ENCODE measurements at regions not wholly inside any gene's neighbourhood (a gene's known extent, or its start where the extent isn't known, plus 50 kb on each side); places are given as distances from the start of the nearest gene placed in this dataset.

DNA sequence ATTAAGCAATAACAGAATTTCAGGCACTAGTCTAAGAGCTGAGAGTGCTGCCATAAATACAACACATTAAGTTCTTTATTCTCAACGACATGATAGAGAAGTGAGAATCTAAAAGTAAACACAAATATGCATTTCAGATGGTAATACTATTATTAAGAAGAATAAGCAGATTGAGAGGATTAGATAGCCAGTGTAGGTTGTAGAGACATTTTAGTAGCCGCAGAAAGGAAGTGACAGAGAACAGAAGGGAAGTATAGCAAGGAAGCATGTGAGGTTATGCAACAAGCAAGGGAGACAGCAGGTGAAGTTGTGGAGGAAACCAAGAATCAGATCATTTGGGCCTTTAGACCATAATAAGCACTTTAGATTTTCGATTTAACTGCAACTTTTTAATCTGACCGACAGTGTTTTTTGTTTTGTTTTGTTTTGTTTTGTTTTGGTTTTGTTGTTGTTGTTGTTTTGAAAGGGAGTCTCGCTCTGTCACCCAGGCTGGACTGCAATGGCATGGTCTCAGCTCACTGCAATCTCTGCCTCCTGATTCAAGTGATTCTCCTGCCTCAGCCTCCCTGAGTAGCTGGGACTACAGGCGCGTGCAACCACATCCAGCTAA, 737.0 kb upstream of the ADGRB3 start:
- no peaks in the 10 kb centered on the region for H3K36me3 ChIP-seq (ENCODE audit: control insufficient read depth, insufficient read depth, low read length)
- DNase-seq (ENCODE audit: low read depth) = no peak
- no peaks in the 10 kb centered on the region for H3K27me3 ChIP-seq (ENCODE audit: control insufficient read depth, insufficient read depth, low read length)
- TF ChIP-seq, protein P1, sequence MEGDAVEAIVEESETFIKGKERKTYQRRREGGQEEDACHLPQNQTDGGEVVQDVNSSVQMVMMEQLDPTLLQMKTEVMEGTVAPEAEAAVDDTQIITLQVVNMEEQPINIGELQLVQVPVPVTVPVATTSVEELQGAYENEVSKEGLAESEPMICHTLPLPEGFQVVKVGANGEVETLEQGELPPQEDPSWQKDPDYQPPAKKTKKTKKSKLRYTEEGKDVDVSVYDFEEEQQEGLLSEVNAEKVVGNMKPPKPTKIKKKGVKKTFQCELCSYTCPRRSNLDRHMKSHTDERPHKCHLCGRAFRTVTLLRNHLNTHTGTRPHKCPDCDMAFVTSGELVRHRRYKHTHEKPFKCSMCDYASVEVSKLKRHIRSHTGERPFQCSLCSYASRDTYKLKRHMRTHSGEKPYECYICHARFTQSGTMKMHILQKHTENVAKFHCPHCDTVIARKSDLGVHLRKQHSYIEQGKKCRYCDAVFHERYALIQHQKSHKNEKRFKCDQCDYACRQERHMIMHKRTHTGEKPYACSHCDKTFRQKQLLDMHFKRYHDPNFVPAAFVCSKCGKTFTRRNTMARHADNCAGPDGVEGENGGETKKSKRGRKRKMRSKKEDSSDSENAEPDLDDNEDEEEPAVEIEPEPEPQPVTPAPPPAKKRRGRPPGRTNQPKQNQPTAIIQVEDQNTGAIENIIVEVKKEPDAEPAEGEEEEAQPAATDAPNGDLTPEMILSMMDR (IDR thresholded peaks at IDR 0.05; ENCODE audit: insufficient read depth, low read length, severe bottlenecking) = no peak
- FAIRE-seq = no peak
- H3K4me3 ChIP-seq (ENCODE audit: low read depth, low read length) = no peak overlapping the region

DNA sequence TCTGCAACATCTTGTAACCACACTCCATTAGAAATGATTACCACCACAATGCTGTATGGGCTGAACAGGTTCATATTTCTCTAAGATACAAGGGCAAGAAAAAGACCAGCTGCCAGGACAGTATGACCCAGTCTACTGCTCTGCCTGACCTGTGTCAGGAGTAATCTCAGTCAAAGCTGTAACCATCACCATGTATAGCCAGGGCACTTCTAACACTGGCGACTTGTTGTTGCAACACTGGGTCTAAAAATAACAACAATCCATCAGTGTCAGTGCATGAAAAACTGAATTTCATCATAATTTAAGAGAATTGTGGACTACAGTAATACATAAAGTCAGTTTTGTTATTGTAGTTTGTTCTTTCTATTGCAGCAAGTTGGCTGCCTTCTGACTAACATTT, 738.6 kb upstream of the ADGRB3 start:
- Histone ChIP-seq H3K36me3 (ENCODE audit: control insufficient read depth, insufficient read depth, low read length) (no peaks in the 10 kb centered on the region), H3K27me3 (ENCODE audit: control insufficient read depth, insufficient read depth, low read length) (no peaks in the 10 kb centered on the region), H3K4me3 (ENCODE audit: low read depth, low read length) (no peak overlapping the region)
- FAIRE-seq (no peak), DNase-seq (ENCODE audit: low read depth) (no peak)
- TF ChIP-seq, protein P1 (IDR thresholded peaks at IDR 0.05; ENCODE audit: insufficient read depth, low read length, severe bottlenecking) = no peak

DNA sequence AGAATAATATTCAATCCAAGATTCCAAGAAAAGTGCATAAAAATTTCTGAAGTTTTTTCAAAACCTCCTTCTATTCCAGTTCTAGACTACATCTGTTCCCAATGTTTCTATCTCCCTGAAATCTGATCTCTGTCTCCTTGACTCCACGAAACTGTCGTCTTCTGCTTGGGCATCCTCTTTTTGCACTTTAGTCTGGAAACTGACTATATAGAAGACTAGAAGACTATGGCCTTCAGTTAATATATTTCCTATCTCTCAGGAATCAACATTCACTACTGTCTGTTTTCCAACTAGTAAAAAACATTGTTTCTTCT, 745.4 kb upstream of the ADGRB3 start:
- FAIRE-seq = no peak
- no peaks in the 10 kb centered on the region for H3K36me3 ChIP-seq (ENCODE audit: control insufficient read depth, insufficient read depth, low read length)
- no peak for DNase-seq (ENCODE audit: low read depth)
- H3K27me3 ChIP-seq (ENCODE audit: control insufficient read depth, insufficient read depth, low read length) = no peaks in the 10 kb centered on the region
- TF ChIP-seq, protein P1 (IDR thresholded peaks at IDR 0.05; ENCODE audit: insufficient read depth, low read length, severe bottlenecking) = no peak
- H3K4me3 ChIP-seq (ENCODE audit: low read depth, low read length) = no peak overlapping the region

DNA sequence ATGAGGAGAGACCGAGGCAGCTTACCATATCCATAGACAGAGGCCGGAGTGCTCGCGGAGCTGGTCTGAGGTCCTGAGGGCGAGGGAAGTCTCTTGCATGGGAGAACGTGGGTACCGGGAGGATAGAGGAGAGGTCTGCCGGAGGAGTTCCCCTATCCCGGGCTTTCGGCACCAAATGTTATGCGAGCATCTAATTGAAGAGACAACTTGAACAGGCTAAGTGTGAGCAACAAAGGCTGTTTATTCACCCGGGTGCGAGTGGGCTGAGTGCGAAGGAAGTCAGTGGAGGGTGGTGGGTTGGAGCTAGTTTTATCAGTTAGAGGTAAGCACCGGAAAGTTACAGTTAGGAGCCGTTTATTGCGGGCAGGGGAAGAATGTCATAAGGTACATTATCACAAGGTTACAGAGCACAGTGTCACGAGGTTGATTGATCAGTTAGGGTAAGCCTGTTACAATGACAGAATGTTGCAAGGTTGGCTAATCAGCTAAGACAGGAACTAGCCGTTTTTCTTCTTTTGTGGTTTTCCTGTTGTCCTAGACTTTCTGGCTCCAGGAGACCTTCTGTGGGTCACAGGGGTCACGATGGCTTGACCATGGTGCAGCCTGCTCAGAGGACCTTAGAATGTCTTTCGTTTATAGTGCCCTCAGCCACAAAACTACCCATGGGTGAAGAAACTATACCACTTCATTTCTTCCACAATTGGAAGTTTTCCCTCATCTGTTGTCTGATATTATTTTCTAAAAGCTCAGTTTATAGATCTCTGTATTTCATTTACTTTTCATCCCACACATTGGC, 746.0 kb upstream of the ADGRB3 start:
- no peaks in the 10 kb centered on the region for H3K27me3 ChIP-seq (ENCODE audit: control insufficient read depth, insufficient read depth, low read length)
- no peak overlapping the region for H3K4me3 ChIP-seq (ENCODE audit: low read depth, low read length)
- FAIRE-seq (no peak), DNase-seq (ENCODE audit: low read depth) (no peak)
- no peaks in the 10 kb centered on the region for H3K36me3 ChIP-seq (ENCODE audit: control insufficient read depth, insufficient read depth, low read length)
- TF ChIP-seq, protein P1 (IDR thresholded peaks at IDR 0.05; ENCODE audit: insufficient read depth, low read length, severe bottlenecking) = no peak

DNA sequence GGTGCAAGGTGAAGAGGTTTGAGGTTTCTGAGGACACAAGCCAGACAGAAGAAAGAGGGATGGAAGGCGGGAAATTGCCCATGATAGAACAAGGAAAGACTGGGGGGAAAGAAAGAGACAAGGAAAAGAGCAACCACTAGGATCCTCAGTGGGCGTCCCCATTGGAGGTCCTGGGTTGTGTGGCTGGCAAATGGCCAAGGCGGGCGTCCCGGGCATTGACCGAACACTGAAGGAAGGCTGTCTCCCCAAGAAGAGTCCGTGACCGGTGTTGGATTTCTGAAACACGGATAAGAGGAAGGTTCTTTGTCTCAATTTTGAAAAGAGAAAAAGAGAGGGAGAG, 746.6 kb upstream of the ADGRB3 start:
- Histone ChIP-seq H3K4me3 (ENCODE audit: low read depth, low read length) (no peak overlapping the region), H3K36me3 (ENCODE audit: control insufficient read depth, insufficient read depth, low read length) (no peaks in the 10 kb centered on the region), H3K27me3 (ENCODE audit: control insufficient read depth, insufficient read depth, low read length) (no peaks in the 10 kb centered on the region)
- FAIRE-seq (no peak), DNase-seq (ENCODE audit: low read depth) (no peak)
- TF ChIP-seq, protein P1 (IDR thresholded peaks at IDR 0.05; ENCODE audit: insufficient read depth, low read length, severe bottlenecking) = no peak

All from bronchial epithelial cell (primary cell).